Hepatocyte (in vitro differentiated cells): ENCODE measurements at regions not wholly inside any gene's neighbourhood (a gene's known extent, or its start where the extent isn't known, plus 50 kb on each side); places are given as distances from the start of the nearest gene placed in this dataset.
"Not testable (repeated sequence)": the region's sequence is repeated elsewhere in the genome, so short reads cannot be mapped to it uniquely, and the experiment has no call there.

Experiments
- DNase-seq: peaks from one replicate; pipeline ENCODE4 v3.0.0-alpha.2; 2016; ENCODE audit warnings: low spot score
- H2AFZ ChIP-seq: fragments of 200-600 bp; sonication (generic); 2 replicates; pipeline ENCODE4 v1.6.0; 2016; ENCODE audit warnings: antibody characterized with exemption, mild to moderate bottlenecking
- H3K27ac ChIP-seq: fragments of 200-600 bp; sonication (generic); 2 replicates; pipeline ENCODE4 v1.5.1; 2016; ENCODE audit warnings: mild to moderate bottlenecking
- H3K27me3 ChIP-seq: fragments of 200-600 bp; sonication (generic); 2 replicates; pipeline ENCODE4 v1.6.1; 2016
- H3K36me3 ChIP-seq: fragments of 200-600 bp; sonication (generic); replicated peaks from 2 replicates; pipeline ENCODE4 v1.5.1; 2016; ENCODE audit warnings: low read depth; ENCODE audit not compliant: insufficient read depth
- H3K4me1 ChIP-seq: fragments of 200-600 bp; sonication (generic); 2 replicates; pipeline ENCODE4 v1.5.1; 2016; ENCODE audit warnings: mild to moderate bottlenecking, moderate library complexity; ENCODE audit not compliant: insufficient read depth
- H3K4me2 ChIP-seq: fragments of 200-600 bp; sonication (generic); 2 replicates; pipeline ENCODE4 v1.6.0; 2016
- H3K4me3 ChIP-seq: fragments of 200-600 bp; sonication (generic); 2 replicates; pipeline ENCODE4 v1.5.1; 2016; ENCODE audit warnings: mild to moderate bottlenecking
- H3K79me2 ChIP-seq: fragments of 200-600 bp; sonication (generic); 2 replicates; pipeline ENCODE4 v1.6.0; 2017; ENCODE audit warnings: mild to moderate bottlenecking
- H3K9me2 ChIP-seq: fragments of 200-600 bp; sonication (generic); replicated peaks from 2 replicates; pipeline ENCODE4 v1.6.0; 2017; ENCODE audit warnings: mild to moderate bottlenecking; ENCODE audit not compliant: insufficient read depth
- H3K9me3 ChIP-seq: fragments of 200-600 bp; sonication (generic); 2 replicates; pipeline ENCODE4 v1.5.1; 2016; ENCODE audit warnings: low read depth, mild to moderate bottlenecking
- H4K20me1 ChIP-seq: fragments of 200-600 bp; sonication (generic); 2 replicates; pipeline ENCODE4 v1.6.0; 2016; ENCODE audit warnings: mild to moderate bottlenecking; ENCODE audit not compliant: insufficient read depth, poor library complexity, severe bottlenecking
- EZH2 ChIP-seq: fragments of 200-600 bp; sonication (generic); IDR thresholded peaks from 2 replicates; pipeline ENCODE4 v1.6.1; 2016; ENCODE audit warnings: antibody characterized with exemption, mild to moderate bottlenecking, borderline replicate concordance
- EZH2phosphoT487 ChIP-seq: fragments of 200-600 bp; sonication (generic); IDR thresholded peaks from one replicate; pipeline ENCODE4 v1.6.1; 2018; ENCODE audit warnings: antibody characterized with exemption, mild to moderate bottlenecking, low read depth, moderate library complexity; ENCODE audit not compliant: unreplicated experiment, severe bottlenecking
- WGBS: methylation state at CpG from one replicate; pipeline ENCODE4 v1.1.6; 2016; ENCODE audit warnings: low lambda C conversion rate; ENCODE audit errors: missing lambda C conversion rate; 5-methylcytosine and 5-hydroxymethylcytosine counted together
- TF ChIP-seq, protein P1 (sequence below): fragments of 200-600 bp; sonication (generic); IDR thresholded peaks from 2 replicates; pipeline ENCODE4 v1.5.1; 2016; ENCODE audit warnings: antibody characterized with exemption, mild to moderate bottlenecking; ENCODE audit not compliant: poor library complexity

DNA sequence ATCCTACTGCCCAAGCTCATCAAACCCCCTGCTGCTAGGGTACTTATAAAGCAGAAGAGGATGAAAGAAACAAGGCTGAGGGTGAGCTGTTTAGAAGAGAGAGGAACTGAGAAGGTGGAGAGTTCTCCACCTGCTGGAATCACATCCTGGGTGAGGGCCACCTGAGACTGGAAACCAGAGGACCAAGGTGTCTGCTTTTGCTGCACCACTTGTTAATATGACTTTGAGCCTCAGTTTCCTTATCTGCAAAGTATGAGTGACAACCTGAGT lies 203.2 kb upstream of the SSTR1 start:
- no peaks in the 10 kb centered on the region for H4K20me1 ChIP-seq
- TF ChIP-seq EZH2 (no peak), EZH2phosphoT487 (no peak)
- TF ChIP-seq, protein P1, sequence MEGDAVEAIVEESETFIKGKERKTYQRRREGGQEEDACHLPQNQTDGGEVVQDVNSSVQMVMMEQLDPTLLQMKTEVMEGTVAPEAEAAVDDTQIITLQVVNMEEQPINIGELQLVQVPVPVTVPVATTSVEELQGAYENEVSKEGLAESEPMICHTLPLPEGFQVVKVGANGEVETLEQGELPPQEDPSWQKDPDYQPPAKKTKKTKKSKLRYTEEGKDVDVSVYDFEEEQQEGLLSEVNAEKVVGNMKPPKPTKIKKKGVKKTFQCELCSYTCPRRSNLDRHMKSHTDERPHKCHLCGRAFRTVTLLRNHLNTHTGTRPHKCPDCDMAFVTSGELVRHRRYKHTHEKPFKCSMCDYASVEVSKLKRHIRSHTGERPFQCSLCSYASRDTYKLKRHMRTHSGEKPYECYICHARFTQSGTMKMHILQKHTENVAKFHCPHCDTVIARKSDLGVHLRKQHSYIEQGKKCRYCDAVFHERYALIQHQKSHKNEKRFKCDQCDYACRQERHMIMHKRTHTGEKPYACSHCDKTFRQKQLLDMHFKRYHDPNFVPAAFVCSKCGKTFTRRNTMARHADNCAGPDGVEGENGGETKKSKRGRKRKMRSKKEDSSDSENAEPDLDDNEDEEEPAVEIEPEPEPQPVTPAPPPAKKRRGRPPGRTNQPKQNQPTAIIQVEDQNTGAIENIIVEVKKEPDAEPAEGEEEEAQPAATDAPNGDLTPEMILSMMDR: no peak

DNA sequence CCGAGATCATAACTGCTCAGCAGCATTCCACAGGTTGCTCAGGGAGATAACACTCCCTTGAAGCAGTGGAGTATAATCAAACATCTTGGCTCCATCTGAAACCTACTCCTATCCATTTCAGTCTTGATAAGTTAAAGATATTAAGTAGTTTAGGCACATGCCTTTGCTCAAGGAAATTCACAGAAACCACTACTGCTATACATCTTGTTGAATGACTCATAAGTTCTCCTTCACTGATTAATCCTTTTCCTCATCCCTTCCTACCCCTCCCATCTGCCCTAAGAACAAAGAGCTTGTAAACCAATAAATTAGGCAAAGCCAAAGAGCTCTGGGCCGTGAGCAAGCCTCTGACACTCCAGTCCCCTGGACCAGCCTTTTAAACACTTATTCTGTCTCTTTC lies 196.5 kb upstream of the SSTR1 start:
- not testable (repeated sequence) for H3K27me3 ChIP-seq, H3K9me2 ChIP-seq

More for the DNA sequence above, 203.2 kb upstream of the SSTR1 start:
- H3K27ac ChIP-seq: no peak overlapping the region
- no peaks in the 10 kb centered on the region for H3K9me2 ChIP-seq
- no peak overlapping the region for H3K4me2 ChIP-seq
- no peak for DNase-seq
- H2AFZ ChIP-seq: no peak overlapping the region
- H3K4me1 ChIP-seq: no peaks in the 10 kb centered on the region
- no peak overlapping the region for H3K4me3 ChIP-seq
- no peaks in the 10 kb centered on the region for H3K79me2 ChIP-seq
- no peaks in the 10 kb centered on the region for H3K9me3 ChIP-seq
- no peaks in the 10 kb centered on the region for H3K36me3 ChIP-seq
- no peaks in the 10 kb centered on the region for H3K27me3 ChIP-seq

DNA sequence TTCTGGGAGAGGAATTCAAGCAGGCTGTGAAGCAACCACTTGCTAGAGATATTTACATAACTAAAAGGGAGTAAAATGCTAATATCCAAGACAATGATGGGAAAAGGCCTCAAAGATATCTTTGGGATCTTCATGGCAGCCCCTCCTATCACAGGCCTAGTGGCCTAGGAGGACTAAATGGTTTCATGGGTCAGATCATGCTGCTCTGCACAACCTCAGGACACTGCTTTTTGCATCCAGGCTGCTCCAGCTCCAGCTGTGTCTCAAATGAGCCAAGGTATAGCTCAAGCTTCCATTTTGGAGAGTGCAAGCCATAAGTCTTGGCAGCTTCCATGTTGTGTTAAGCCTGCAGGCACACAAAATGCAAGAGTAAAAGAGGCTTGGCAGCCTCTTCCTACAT lies 195.6 kb upstream of the SSTR1 start:
- Histone ChIP-seq H3K36me3 (no peaks in the 10 kb centered on the region), H3K4me3 (no peak overlapping the region)

More for the DNA sequence above, 196.5 kb upstream of the SSTR1 start:
- H3K4me1 ChIP-seq, H3K36me3 ChIP-seq, H4K20me1 ChIP-seq, H3K27ac ChIP-seq, H3K79me2 ChIP-seq, DNase-seq, H3K9me3 ChIP-seq, H3K4me2 ChIP-seq, H2AFZ ChIP-seq, H3K4me3 ChIP-seq: not testable (repeated sequence)
- 70% methylated on average over 2 of the region's 2 CpGs for WGBS

DNA sequence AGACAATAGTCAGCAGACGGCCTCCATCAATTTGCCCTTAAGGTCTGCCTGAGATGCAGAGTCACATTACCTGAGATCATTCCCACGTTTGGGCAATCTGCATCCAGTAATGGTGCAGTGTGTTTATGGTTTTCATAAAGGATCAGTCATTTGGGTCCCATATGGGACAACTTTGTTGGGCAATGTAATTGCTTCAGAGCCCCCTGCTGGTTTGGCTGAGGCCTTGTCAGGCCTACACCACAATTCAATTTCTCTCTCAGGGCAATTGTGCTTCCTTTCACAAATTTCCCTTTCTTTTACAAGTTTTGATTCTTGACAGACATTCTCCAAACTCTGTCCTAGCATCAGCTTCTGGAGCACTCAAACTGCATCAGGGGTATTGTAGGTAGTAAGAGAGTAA lies 191.2 kb upstream of the SSTR1 start:
- TF ChIP-seq, protein P1: peak; percentile 3
- TF ChIP-seq EZH2: no peak
- Histone ChIP-seq H3K27me3 (no peaks in the 10 kb centered on the region), H3K9me3 (no peaks in the 10 kb centered on the region), H3K9me2 (no peaks in the 10 kb centered on the region), H3K4me3 (no peak overlapping the region), H3K4me1 (no peaks in the 10 kb centered on the region), H3K79me2 (no peaks in the 10 kb centered on the region), H3K27ac (no peak overlapping the region), H2AFZ (no peak overlapping the region), H3K4me2 (no peak overlapping the region), H3K36me3 (no peaks in the 10 kb centered on the region), H4K20me1 (no peaks in the 10 kb centered on the region)
- DNase-seq: no peak
- 53% methylated on average over 2 of the region's 2 CpGs for WGBS

More for the DNA sequence above, 195.6 kb upstream of the SSTR1 start:
- H3K27ac ChIP-seq: no peak overlapping the region
- H2AFZ ChIP-seq: no peak overlapping the region
- no peak overlapping the region for H3K4me2 ChIP-seq
- no peaks in the 10 kb centered on the region for H3K9me2 ChIP-seq
- H4K20me1 ChIP-seq: no peaks in the 10 kb centered on the region
- no peaks in the 10 kb centered on the region for H3K9me3 ChIP-seq
- TF ChIP-seq EZH2 (no peak), EZH2phosphoT487 (no peak)
- TF ChIP-seq, protein P1: no peak
- no peaks in the 10 kb centered on the region for H3K4me1 ChIP-seq
- no peaks in the 10 kb centered on the region for H3K79me2 ChIP-seq
- H3K27me3 ChIP-seq: no peaks in the 10 kb centered on the region
- no peak for DNase-seq
